Gastroesophageal sphincter (tissue), 3 donors: ENCODE measurements at regions not wholly inside any gene's neighbourhood (a gene's known extent, or its start where the extent isn't known, plus 50 kb on each side); places are given as distances from the start of the nearest gene placed in this dataset.

ENCODE experiments used
- EP300 ChIP-seq: sonication (generic); formaldehyde crosslinking; IDR thresholded peaks from one replicate; pipeline ENCODE4 v1.6.1; 2017; ENCODE audit warnings: antibody characterized with exemption, mild to moderate bottlenecking
- POLR2AphosphoS5 ChIP-seq: sonication (generic); formaldehyde crosslinking; IDR thresholded peaks from one replicate; pipeline ENCODE4 v1.6.1; 2017; ENCODE audit warnings: antibody characterized with exemption
- TF ChIP-seq, protein P1 (sequence below), 4 experiments: fragments of 200-600 bp in 2 of 4; fragments of 450-650 bp in 2 of 4; sonication (generic) in 1 of 4; IDR thresholded peaks; one replicate each; pipeline ENCODE4 v1.5.1; 2017 to 2019; ENCODE audit warnings: antibody characterized with exemption in 4 of 4, mild to moderate bottlenecking in 2 of 4, moderate library complexity in 2 of 4

DNA sequence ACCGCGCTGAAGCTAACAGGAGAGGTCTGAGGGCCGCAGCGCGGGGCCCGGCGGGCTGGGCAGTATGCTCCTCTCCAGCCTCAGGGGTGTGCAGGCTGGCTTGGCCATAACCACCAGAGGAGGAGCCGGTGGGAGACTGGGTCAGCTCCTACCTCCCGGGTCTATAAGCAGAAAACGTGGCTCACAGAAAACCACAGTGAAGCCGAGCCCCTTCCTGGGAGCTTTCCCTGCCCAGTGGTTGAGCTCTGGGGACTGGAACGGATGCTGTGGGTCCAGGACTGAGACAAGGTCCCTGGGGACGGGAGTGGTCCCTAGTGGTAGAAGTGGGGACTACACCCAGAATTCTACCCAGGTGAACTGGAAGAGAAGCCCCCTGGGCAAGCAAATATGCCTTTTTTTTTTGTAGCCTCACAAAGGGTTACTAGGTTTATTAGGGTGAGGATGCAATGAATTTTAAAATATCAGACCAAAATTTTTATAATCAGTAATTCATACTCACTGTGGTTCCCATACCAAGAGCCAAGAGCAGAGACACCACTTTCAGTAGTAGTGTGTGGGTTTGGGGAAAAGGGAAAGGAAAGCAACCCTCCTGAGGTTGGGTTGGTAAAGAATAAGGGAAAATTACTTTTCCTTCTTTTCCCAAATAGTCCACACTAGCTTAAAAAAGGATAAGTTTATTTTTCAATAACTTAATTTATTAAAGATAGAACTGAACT, 67.9 kb upstream of the PRKCQ start:
- TF ChIP-seq, protein P1, sequence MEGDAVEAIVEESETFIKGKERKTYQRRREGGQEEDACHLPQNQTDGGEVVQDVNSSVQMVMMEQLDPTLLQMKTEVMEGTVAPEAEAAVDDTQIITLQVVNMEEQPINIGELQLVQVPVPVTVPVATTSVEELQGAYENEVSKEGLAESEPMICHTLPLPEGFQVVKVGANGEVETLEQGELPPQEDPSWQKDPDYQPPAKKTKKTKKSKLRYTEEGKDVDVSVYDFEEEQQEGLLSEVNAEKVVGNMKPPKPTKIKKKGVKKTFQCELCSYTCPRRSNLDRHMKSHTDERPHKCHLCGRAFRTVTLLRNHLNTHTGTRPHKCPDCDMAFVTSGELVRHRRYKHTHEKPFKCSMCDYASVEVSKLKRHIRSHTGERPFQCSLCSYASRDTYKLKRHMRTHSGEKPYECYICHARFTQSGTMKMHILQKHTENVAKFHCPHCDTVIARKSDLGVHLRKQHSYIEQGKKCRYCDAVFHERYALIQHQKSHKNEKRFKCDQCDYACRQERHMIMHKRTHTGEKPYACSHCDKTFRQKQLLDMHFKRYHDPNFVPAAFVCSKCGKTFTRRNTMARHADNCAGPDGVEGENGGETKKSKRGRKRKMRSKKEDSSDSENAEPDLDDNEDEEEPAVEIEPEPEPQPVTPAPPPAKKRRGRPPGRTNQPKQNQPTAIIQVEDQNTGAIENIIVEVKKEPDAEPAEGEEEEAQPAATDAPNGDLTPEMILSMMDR (IDR thresholded peaks at IDR 0.05), result peak; percentile 15 to 51 (median 31)
- no peak for TF ChIP-seq POLR2AphosphoS5
- no peak for TF ChIP-seq EP300
